HG03432 (cell line): ENCODE measurements at regions not wholly inside any gene's neighbourhood (a gene's known extent, or its start where the extent isn't known, plus 50 kb on each side); places are given as distances from the start of the nearest gene placed in this dataset.

Experiments used
- ATAC-seq: cut with Tn5 transposase; IDR thresholded peaks from one replicate; pipeline ENCODE4 v1.9.1; 2021; ENCODE audit warnings: mild to moderate bottlenecking, moderate library complexity; ENCODE audit not compliant: unreplicated experiment

GRCh38 chr12:67928621-67929383 lies 60.4 kb upstream of the IFNG-AS1 start:
- no peak for ATAC-seq

DNA sequence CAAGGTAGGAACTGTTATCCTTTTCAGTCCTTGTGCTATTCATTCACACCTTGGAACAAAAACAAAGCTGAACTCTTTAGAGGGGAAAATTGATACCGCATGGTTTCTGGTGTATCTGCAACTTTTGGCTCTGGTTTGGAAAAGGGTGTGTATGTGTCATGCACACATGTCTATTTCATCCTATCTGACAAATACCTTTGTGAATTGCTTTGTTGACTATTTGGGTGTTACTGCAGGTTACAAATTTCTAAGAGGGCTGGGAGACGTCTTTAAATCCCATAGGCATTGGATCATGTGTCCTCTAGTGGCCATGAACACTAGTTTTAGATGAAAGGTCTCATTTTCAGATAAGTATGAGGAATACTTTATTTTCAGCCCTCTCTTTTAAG lies 59.9 kb upstream of the IFNG-AS1 start:
- no peak for ATAC-seq

DNA sequence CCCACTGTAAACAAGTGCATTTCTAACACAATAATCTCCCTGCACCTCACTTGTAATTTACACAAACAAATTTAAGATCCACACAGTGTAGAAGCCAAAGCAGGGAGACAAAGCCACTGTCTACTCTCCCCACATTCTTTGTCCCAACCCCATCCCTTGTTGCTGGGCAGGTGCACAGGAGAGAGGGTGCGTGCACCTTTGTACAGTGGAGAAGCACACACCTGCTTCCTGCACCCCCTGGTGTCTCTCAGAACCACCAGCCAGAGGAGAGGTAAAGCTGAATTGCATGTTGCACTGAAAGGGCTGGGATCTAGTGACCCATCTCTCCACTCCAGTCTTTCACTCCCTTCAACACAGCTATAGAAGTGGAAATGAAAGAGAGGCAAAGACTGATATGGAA lies 51.4 kb upstream of the IFNG-AS1 start:
- no peak for ATAC-seq
